GM10248 (cell line): ENCODE measurements at regions not wholly inside any gene's neighbourhood (a gene's known extent, or its start where the extent isn't known, plus 50 kb on each side); places are given as distances from the start of the nearest gene placed in this dataset.

Experiments used
- CTCF ChIA-PET: fragments of 300-600 bp; sonication (Branson Sonifier 250); formaldehyde crosslinking; extraction: SDS; loops from one replicate; lab custom pipeline; 2021; ENCODE audit warnings: antibody characterized with exemption; lab: Yijun Ruan, JAX
- POLR2A ChIA-PET: fragments of 350-650 bp; sonication (Branson Sonifier 250); formaldehyde crosslinking; extraction: SDS; loops from one replicate; lab custom pipeline; 2020; ENCODE audit warnings: antibody characterized with exemption; lab: Yijun Ruan, JAX
- DNase-seq: peaks from one replicate; pipeline ENCODE4 v3.0.0; 2012; ENCODE audit errors: extremely low spot score
- TF ChIP-seq, protein P1 (sequence below): IDR thresholded peaks from 2 replicates; pipeline ENCODE4 v1.5.1; 2012; ENCODE audit warnings: mild to moderate bottlenecking, low read depth; ENCODE audit errors: extremely low read depth, missing control alignments, control extremely low read depth

DNA sequence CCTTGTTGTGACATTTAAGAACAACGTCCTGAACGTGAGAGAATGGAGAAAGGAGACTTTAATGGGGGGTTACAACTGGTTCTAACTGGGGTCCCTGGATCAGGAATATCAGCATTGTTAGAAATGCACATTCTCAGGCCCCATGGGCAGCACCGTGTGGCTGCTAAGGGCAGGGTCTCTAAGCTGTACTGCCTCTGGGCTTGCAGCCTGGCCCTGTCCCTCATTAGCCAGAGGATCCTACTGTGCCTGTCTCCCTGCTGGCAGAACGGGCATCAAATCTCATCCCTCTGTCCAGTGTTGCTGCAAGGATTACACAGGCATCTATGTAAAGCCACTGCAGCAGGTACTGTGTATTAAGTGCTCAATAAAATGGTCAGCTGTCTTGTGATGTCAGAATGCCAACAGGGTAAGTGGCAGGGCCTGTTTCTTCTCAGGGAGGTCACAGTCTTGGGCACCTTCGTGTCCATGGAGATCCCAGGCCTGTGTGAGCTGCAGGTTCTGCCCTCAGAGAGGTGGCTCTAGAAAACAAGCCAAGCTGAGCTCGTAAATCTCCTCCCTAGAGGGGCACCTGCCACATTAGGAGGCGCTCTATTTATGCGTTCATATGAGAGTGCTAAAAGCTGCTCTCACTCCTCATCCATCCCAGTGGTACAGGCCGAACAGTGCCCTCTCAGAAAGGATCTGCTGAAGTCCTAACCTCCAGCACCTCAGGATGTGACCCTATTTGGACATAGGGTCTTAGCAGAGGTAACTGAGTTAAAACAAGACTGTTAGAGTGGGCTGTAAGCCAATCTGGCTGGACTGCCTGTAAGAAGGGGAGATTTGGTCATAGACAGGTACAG, 210.5 kb downstream of the GADD45G start:
- CTCF ChIA-PET = interaction anchor here (0.9 to 5.7 kb wide), 9 partner anchors 9 to 84 kb away, joined by 3 to 31 read pairs (median 3); no protein-coding TSS in a partner anchor
- TF ChIP-seq, protein P1, sequence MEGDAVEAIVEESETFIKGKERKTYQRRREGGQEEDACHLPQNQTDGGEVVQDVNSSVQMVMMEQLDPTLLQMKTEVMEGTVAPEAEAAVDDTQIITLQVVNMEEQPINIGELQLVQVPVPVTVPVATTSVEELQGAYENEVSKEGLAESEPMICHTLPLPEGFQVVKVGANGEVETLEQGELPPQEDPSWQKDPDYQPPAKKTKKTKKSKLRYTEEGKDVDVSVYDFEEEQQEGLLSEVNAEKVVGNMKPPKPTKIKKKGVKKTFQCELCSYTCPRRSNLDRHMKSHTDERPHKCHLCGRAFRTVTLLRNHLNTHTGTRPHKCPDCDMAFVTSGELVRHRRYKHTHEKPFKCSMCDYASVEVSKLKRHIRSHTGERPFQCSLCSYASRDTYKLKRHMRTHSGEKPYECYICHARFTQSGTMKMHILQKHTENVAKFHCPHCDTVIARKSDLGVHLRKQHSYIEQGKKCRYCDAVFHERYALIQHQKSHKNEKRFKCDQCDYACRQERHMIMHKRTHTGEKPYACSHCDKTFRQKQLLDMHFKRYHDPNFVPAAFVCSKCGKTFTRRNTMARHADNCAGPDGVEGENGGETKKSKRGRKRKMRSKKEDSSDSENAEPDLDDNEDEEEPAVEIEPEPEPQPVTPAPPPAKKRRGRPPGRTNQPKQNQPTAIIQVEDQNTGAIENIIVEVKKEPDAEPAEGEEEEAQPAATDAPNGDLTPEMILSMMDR = no peak
- POLR2A ChIA-PET = no interaction called here
- DNase-seq = no peak

DNA sequence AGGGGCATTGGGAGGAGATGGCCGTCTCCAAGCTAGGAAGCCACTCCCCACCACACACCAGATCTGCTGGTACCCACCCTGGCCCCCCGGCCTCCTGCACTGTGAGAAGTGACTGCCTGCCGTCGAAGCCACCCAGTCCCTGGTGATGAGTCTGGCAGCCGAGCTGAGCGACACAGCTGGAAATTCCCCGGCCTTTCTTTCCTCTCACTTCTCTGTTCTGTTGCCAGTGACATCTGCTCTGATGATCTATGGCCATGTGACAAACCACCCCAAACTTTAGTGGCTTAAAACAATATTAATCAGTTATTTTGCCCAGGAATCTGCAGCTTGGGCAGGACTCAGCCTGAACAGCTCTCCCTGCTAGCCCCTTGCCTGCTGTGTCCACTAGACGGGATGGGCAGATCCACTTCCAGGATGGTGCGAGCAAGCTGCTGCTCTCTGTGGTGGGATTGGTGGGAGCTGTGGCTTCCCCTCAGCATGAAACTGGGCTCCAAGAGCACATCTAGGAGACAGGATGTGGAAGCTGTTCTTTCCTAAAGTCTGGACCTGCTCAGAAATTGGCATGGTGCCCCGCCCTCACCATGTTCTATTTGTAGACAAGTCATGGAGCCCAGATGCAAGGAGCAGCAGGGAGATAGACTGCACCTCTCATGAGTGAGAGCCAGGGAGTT, 211.2 kb downstream of the GADD45G start:
- ChIA-PET POLR2A (interaction anchor here (0.6 kb wide), 1 partner anchor 74 kb away, joined by 4 read pairs; no protein-coding TSS in a partner anchor), CTCF (interaction anchor here (0.9 to 5.7 kb wide), 7 partner anchors 10 to 213 kb away, joined by 3 to 31 read pairs (median 3); no protein-coding TSS in a partner anchor)
- peak; percentile 87 for DNase-seq
- TF ChIP-seq, protein P1 = no peak

DNA sequence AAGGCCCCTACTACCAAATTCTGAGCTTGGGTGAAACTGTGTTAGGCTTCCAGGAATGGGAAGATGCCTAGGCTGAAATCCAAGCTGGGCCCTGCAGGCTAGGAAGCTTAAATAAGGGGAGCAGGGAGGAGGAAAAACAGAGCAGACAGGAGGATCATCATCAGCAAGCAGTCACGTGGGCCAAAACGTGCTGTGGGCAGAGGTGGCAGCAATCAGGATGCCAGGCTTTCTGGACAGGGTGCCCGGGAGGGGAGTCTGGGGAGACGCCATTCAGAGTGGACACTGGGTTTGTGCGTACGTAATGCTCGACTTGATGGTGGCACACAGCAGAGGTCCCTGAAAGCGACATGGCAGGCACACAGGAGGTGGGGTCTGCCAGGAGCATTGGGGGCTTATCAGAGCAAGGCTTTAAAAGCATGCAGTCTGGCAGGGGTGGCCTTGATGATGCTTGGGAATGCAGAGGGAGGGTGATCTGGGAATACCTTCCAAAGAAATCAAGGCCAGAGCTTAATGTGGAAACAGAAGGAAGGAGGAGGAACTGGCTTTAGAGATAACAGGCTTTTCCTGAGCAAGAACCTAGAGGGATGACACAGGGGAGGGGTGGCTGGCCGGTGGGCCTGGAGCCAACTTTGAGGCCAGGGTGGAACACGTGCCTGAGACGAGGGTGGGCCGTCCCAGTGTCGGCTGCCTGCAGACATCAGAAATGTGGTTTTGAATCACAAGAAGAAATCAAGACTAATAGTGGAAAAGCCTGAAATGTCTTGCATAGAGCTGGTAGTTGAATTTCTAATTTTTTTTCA, 212.5 kb downstream of the GADD45G start:
- ChIA-PET CTCF (interaction anchor here (1.3 to 5.7 kb wide), 3 partner anchors 14 to 215 kb away, joined by 3 to 31 read pairs (median 3); no protein-coding TSS in a partner anchor), POLR2A (no interaction called here)
- no peak for DNase-seq
- TF ChIP-seq, protein P1 = no peak

DNA sequence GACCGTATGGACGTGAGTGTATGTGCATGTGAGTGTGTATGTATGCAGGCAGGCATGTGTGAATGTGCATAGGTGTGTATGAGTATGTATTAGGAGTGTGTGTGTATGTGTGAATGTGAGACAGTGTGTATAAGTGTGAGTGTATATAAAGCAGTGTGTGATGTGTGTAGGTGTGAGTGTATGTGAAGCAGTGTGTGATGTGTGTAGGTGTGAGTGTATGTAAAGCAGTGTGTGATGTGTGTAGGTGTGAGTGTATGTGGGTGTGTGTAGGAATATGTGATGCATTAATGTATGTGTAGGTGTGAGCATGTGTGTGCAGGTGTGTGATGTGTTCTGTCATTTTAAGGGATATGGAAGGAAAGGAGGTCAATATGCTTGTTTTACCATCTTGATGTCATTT, 215.5 kb downstream of the GADD45G start:
- DNase-seq = no peak
- ChIA-PET CTCF (interaction anchor here (0.8 to 1.8 kb wide), 5 partner anchors 10 to 112 kb away, joined by 3 to 7 read pairs (median 3); no protein-coding TSS in a partner anchor), POLR2A (no interaction called here)
- TF ChIP-seq, protein P1 = no peak

DNA sequence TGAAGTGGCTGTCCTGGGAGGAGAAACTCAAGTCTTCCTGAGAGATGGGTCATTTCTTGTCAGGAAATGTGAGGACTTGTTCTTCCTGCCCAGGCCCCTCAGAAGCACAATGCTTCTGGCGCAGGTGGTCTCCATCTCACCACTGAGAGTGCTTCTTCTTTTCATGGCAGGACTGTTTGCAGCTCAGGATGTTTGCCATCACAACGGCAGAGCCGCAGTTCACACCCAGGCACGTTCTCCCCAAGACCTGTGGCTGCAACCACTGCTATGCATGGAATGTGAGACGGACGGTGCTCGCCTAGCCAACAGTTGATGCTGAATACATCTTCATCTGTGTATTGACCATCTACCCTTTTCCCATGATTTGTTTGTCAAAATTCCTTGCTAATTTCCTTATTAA, 216.3 kb downstream of the GADD45G start:
- TF ChIP-seq, protein P1 = no peak
- ChIA-PET CTCF (no interaction called here), POLR2A (no interaction called here)
- no peak for DNase-seq

DNA sequence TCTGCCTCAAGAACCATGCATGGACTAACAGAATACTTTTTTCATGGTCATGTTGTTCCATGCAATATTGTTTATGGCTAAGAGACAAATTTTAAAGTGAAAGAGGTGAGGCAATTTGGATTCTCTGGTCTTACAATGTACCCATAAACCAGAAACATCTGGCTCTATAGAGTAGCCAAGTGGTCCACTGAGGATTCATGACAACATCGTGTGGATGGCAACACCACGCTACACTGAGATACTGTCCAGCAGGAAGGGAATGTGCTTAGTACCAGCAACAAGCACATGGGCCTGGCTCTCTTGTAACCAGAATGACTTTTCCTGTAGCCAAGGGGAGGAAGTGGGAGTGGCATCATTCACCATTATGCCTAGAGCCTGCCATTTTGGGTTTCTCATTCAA, 218.2 kb downstream of the GADD45G start:
- ChIA-PET CTCF (no interaction called here), POLR2A (no interaction called here)
- DNase-seq = no peak
- TF ChIP-seq, protein P1 = no peak
